Right ventricle myocardium superior (tissue), 1 donor: ENCODE measurements at regions not wholly inside any gene's neighbourhood (a gene's known extent, or its start where the extent isn't known, plus 50 kb on each side); places are given as distances from the start of the nearest gene placed in this dataset.

Experiments
- ATAC-seq: fragments of 200-7000 bp; cut with Tn5 transposase; one replicate; pipeline ENCODE4 v1.9.1; 2020; ENCODE audit warnings: mild to moderate bottlenecking; ENCODE audit not compliant: poor library complexity
- DNase-seq: peaks from one replicate; pipeline ENCODE4 v3.0.0-alpha.2; 2020
- intact Hi-C: fragments of 100-400 bp; cut with DNase I; formaldehyde crosslinking; loops from one replicate; pipeline ENCODE4 v1.11.2; 2022
- donor health status: DM: no; HTN: yes; CAD: no; lungs with severe emphysema.

- ATAC-seq (no peak), DNase-seq (no peak)
- intact Hi-C loops: no loop called here
Observed at GRCh38 chr20:62555642-62556420, 80.0 kb upstream of the GATA5 start.

DNA sequence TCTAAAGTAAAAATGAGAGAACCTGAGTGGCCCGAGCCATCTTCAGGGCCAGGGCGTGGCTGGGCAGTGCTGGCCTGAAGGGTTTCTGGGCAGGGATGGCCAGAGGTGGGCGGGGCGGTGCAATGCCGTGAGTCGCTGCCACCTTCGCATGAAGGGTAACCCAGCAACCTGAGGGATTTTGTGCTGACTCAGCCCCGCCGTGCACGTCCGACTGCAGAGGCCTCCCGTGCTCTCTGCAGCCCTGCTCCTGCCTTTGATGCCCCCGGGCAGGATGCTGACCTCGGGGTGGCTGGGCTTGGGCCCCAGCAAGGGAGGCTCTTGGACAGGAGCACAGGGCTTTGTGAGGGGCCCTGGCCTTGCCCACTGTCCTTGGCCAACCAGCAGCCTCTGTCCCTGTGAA, 81.7 kb upstream of the GATA5 start:
- DNase-seq: no peak
- intact Hi-C loops: no loop called here
- ATAC-seq: peak; percentile 3

DNA sequence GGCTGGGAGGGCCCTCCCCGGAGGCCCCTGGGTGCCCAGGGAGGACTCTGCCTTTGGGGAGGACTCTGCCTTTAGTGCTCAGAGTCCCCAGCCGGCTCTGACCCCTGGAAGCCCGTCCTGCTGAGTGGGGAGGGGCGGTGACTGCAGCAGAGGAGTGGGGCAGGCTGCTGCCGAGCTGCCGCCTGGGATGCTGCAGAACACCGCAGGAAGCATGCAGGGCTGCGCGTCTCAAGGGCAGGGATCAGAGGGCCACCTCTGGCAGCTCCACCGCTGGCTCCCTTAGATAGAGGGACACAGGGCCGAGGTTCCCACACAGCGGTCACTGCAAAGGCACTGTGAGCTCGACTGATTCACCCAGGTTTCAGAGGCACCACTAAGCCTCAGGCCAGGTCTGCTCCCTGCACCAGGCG, 82.2 kb upstream of the GATA5 start:
- intact Hi-C loops: no loop called here
- DNase-seq: no peak
- ATAC-seq: peak; percentile 22

- DNase-seq: peak; percentile 81
- intact Hi-C loops: no loop called here
- peak; percentile 52 for ATAC-seq
Observed at GRCh38 chr20:62558779-62559178, 83.0 kb upstream of the GATA5 start.

- DNase-seq: no peak
- ATAC-seq: no peak
- intact Hi-C loops: no loop called here
Observed at GRCh38 chr20:62560162-62560561, 82.1 kb upstream of the SLCO4A1 start.

DNA sequence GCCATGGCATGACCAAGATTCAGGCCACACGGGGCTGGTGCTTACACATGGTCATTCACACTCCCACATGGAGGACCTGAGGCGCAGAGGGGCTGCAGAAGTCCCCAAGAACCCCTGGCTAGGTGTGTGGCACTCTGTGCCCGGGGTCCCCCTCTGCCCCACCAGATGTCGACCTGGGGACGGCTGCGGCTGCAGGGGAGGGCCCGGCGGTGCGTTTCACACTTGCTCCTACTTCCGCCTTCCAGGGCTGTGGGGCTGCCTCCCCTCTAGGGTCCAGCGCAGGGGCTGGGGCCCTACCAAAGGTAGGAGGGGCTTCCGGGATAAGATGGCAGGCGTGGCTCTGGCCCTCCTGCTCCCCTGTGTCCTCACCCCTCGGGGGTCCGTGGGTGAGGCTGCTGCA, 81.1 kb upstream of the SLCO4A1 start:
- intact Hi-C loops: no loop called here
- no peak for ATAC-seq

GRCh38 chr20:62561948-62562347, 80.4 kb upstream of the SLCO4A1 start:
- intact Hi-C loops: no loop called here
- ATAC-seq (no peak), DNase-seq (no peak)

More for the DNA sequence above, 81.1 kb upstream of the SLCO4A1 start:
- no peak for DNase-seq

- no peak for ATAC-seq
- intact Hi-C loops: no loop called here
- no peak for DNase-seq
Observed at GRCh38 chr20:62562831-62563230, 79.5 kb upstream of the SLCO4A1 start.

- intact Hi-C loops: no loop called here
- DNase-seq: no peak
- ATAC-seq: no peak
Observed at GRCh38 chr20:62563561-62563960, 78.7 kb upstream of the SLCO4A1 start.

- intact Hi-C loops: loop anchor here (5.0 kb wide), 1 partner anchor 62 kb away; no protein-coding TSS in a partner anchor
- DNase-seq: no peak
- ATAC-seq: no peak
Observed at GRCh38 chr20:62564456-62565245, 77.7 kb upstream of the SLCO4A1 start.

DNA sequence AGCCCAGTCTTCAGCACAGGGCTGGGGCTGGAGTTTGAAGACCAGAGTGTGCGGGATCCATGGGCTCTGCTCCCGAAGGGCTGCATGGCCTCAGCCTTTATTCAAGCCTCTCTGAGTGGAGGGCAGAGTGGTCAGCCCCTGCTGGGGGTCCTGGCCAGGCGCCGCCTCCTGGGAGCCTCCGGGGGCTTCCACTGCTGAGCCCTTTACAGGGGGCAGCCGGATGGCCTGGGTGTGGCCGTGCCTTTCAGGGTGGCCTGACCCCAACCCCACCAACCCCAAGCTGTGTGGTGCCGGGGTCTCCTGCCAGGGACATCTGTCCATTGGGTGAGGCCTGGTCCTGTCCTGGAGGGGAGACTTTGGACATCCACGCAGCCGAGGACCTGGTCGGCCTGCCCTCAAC, 76.0 kb upstream of the SLCO4A1 start:
- ATAC-seq (no peak), DNase-seq (no peak)
- intact Hi-C loops: loop anchor here (5.0 kb wide), 1 partner anchor 64 kb away; no protein-coding TSS in a partner anchor

- no peak for DNase-seq
- intact Hi-C loops: loop anchor here (5.0 kb wide), 1 partner anchor 64 kb away; no protein-coding TSS in a partner anchor
- ATAC-seq: no peak
Observed at GRCh38 chr20:62566771-62567170, 75.5 kb upstream of the SLCO4A1 start.

DNA sequence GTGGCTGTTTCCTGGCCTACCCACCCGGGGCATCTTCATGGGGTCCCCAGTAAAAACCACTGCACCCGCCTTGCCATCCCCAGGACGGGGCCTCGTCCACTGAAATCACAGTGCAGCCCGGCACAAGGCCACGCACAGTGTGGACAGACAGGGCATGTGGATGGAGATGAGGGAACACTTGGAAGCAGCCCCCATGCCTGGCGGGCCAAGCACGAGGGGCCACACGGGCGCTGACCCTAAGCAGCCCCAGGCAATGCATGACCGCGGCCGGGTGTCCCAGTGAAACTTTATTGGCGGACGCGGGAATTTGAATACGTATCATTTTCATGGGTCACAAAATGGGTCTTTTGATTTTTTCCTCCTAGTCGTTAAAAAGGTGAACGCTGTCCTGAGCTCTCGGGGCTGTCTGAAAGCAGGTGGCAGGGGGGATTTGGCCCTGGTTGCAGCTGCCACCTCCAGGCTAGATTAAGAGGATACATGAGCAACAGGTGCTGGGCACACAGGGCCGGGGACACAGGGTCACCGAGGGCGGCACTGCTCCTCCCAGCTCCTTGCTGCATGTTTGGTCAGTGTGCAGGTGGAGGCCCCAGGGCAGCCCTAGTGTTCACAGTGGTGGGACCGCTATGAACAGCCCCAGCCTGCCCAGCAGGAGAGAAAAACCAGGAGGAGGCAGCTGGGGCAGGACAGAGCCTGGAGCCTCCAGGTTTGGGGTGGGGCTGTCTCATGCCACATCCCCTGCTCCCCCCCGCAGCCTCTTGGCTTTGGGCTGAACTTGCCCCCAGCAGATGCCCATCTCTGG, 74.9 kb upstream of the SLCO4A1 start:
- intact Hi-C loops: loop anchor here (5.0 kb wide), 1 partner anchor 65 kb away; no protein-coding TSS in a partner anchor
- no peak for ATAC-seq
- no peak for DNase-seq

DNA sequence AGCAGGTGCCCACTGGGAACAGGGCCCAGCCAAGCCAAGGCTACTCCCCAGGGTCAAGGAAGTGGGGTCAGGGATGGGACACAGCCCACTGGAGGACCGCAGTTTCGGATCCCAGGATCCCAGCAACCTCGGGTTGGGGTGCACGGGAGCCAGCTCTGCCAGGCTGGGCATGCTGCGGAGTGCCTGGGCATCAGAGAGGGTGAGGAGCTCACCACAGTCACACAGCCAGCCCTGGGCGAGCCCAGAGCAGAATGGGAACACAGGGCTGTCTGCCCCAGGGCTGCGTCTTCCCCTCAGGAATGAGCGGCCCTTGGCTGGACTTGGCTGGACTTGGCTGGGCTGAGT, 74.3 kb upstream of the SLCO4A1 start:
- DNase-seq (no peak), ATAC-seq (no peak)
- intact Hi-C loops: loop anchor here (5.0 kb wide), 1 partner anchor 66 kb away; no protein-coding TSS in a partner anchor

GRCh38 chr20:62569615-62570014, 72.7 kb upstream of the SLCO4A1 start:
- peak; percentile 6 for ATAC-seq

GRCh38 chr20:62570403-62570802, 71.9 kb upstream of the SLCO4A1 start:
- ATAC-seq (peak; percentile 19), DNase-seq (no peak)
- intact Hi-C loops: no loop called here

More at GRCh38 chr20:62569615-62570014, 72.7 kb upstream of the SLCO4A1 start:
- no peak for DNase-seq
- intact Hi-C loops: loop anchor here (5.0 kb wide), 1 partner anchor 67 kb away; no protein-coding TSS in a partner anchor

GRCh38 chr20:62570897-62571668, 71.2 kb upstream of the SLCO4A1 start:
- intact Hi-C loops: no loop called here
- ATAC-seq: peak; percentile 30
- peak; percentile 62 for DNase-seq

- ATAC-seq (peak; percentile 11), DNase-seq (no peak)
- intact Hi-C loops: no loop called here
Observed at GRCh38 chr20:62571669-62572344, 70.5 kb upstream of the SLCO4A1 start.
